ENCODE measurements at regions not wholly inside any gene's neighbourhood (a gene's known extent, or its start where the extent isn't known, plus 50 kb on each side); places are given as distances from the start of the nearest gene placed in this dataset.
"Not testable (repeated sequence)": the region's sequence is repeated elsewhere in the genome, so short reads cannot be mapped to it uniquely, and the experiment has no call there.

DNA sequence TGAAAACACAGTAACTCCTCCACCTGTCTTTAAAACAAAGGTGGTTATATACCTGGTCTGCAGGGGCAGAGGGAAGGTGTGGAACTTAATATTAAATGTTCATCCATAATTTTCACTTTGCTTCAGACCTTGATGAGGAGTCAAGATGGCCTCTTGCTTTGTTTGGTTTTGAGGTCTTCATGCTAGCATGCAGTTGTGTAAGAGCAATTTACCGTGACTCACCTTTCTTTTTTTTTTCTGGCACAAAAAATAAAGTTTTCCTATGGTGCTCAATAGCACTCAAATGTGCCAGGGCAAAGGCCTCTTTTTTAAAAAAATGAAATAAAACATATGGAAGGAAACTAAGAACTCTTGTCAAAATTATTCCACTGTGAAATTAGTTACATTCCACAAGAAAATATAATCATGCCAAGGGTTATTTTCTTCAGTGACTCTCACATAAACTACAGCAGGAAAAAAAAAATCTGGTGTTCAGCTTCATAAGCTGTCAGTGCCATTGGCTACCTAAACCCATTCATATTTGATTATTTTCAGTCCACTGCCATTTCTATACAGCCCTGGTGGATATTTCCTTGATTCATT is 128.2 kb downstream of the SLC7A11 start:
- DNase-seq = peak; percentile 16

- DNase-seq = not testable (repeated sequence)
These were observed 129.3 kb downstream of the SLC7A11 start for GRCh38 chr4:138112890-138113289.

GRCh38 chr4:138112389-138112788 is 129.8 kb downstream of the SLC7A11 start:
- no peak for DNase-seq

- DNase-seq = peak; percentile 41
These were observed 130.6 kb downstream of the SLC7A11 start for GRCh38 chr4:138111462-138112000.

DNA sequence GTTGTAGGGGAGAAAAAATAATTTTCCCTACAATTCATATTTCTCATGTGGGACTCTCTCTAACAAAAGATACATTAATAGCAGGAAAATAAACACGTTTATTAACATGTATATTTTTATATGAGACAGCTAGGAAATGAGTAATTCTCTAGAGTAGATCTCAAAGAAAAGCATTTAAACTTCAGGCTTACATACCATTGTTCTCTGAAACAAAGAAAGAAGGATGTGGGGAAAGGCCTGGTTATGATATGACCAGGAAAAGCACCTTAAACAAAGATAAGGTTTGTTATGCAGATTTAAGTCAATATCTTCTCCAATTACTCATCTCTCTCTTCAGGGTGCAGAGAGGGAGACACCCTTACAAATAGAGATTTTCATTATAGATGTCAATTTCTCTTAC is 131.3 kb downstream of the SLC7A11 start:
- DNase-seq = peak; percentile 19

- DNase-seq = no peak
These were observed 135.1 kb downstream of the SLC7A11 start for GRCh38 chr4:138107023-138107422.

GRCh38 chr4:138105331-138105730 is 136.8 kb downstream of the SLC7A11 start:
- DNase-seq = no peak

- DNase-seq = no peak
These were observed 137.9 kb downstream of the SLC7A11 start for GRCh38 chr4:138104284-138104680.

DNA sequence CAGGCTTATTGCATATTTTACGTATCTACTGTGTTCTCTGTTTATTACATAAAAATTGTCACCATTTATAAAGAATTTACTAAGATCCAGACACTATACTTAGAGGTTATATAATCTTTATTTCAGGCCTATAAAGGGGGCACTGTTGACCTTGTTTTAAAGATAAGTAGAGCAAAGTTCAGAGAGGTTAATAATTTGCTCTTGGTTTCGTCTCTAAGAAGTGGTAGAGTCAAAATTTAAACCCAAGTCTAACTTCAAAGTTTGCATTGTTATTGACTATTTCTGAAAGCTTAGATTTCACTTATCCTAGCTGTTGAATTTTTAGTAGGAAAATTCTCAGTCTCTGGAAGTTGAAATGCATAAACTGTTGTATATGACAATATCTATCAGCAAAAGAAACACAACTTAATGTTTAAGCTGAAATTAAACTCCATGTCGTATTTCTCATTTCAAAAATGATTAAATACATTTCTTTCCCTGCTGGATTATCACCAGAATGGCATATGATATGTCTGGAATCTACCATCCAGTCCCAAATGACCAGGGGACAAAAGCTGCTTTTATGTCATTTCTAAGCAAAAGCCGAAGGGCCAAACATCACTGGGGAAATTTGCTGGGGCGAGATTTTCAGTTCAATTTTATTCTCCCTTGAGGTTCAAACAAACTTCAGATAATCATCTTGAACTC is 138.4 kb downstream of the SLC7A11 start:
- DNase-seq = no peak

DNA sequence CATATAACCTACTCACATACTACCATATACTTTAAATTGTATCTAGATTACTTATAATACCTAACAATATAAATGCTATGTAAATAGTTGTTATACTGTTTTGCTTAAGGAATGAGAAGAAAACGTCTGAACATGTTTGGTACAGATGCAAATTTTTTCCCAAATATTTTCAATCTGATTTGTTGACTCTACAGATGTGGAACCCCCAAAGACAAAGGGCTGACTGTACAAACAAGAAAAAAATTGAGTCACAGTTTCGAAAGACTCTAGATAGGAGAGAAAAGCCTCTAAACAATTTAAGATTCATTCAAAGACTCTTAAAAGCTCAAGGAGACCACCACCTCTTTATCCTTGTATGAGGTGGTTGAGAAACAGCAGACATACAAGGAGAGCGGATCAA is 142.8 kb downstream of the SLC7A11 start:
- no peak for DNase-seq

DNA sequence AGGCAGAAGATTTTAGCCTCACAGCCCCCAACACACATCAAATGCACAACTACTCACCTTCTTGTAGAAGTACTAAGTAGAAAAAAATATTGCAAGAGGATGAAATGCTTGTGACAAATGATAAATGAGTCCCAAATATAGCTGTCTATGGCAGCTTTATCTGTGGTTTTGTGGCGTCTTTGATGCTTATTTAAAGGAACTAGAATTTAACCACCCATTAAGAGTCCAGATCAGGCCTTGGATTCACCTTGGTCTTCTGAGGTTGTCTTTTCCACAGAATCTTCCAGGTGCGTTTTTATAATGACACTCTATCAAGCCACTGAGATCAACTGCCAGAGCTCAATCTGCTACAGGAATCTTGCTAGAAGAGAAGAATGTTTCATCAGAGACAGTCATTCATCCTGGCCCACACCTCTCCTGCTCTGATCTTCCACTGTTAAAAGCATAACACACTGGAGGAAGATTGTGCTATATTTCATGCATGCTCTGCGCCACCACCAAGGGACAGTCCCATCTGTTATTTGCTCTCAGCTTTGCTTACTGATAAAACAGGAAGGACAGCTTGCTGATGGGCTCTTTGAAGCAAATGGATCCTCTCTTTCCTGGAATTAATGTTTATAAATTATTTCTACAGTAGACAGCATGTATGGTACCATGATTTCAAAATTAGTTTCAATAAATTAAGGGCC is 144.1 kb downstream of the SLC7A11 start:
- no peak for DNase-seq

GRCh38 chr4:138096384-138097062 is 145.6 kb downstream of the SLC7A11 start:
- DNase-seq = no peak

DNA sequence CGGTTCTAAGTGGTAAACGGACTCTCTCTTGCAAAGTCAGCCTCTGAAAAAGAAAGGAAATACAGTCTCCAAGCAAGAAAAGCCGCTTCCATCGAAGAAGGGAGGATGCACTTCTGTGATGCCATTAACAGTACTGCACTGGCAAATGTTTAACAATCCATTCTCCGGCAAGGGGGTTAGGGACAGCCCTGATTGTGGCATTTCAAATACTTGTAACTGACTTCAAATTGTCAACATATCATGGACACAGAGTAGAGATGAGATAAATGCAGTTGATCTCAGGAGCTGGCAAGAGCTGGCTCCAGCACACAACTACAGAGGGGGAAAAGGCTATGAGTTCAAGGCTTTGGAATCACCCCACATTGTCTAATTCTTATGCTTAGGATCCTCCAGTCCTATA is 146.8 kb downstream of the SLC7A11 start:
- no peak for DNase-seq

DNA sequence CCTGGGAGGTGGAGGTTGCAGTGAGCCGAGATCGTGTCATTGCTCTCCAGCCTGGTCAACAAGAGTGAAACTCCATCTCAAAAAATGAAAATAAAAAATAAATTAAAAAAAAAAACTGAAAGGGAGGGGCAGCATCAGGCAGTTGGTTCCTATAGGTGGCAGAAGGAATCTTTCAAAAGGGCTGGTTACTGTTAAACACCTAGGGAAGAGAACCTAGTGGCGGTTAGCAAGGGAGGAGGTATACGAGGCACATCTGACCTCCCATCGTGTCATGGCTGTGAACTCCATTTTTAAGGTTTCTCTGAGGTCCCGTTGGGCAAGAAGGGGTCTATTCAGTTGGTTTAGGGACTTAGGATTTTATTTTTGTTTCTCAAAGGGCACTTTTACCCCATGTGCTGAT is 150.1 kb downstream of the SLC7A11 start:
- no peak for DNase-seq

DNA sequence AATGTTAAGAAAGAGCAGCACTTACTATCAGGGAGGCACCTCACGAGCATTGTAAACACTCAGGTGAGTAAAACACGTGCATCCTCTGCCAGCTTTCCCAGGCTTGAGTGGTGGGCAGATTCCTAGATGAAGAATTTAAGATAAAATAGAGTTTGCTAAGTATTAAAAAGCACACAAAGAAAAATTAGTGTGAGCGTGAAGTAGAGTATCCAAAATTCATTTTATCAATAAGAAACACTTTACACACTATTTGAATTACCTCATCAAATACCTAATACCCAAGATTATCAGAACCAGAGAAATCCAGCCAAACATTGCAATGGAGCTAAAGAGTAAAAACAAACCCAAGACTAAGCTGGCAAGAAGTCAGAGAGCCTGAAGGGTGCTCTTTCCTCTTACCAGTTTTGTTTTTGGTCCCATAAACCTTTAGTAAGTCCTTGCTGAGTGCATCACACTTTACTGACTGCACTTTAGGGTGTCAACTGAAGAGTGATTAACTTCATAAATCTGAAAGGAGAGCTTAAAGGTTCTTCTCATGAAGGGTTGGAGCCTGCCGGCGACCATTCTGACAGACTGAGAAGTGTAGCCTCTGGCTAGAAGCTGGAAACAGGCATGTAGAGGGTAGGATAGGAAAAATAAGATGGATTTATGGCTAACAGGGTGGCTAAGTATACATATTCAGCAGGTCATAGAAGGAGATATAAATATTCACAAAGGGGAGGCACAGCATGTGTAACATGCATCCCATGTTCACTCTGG is 151.1 kb downstream of the SLC7A11 start:
- no peak for DNase-seq

DNA sequence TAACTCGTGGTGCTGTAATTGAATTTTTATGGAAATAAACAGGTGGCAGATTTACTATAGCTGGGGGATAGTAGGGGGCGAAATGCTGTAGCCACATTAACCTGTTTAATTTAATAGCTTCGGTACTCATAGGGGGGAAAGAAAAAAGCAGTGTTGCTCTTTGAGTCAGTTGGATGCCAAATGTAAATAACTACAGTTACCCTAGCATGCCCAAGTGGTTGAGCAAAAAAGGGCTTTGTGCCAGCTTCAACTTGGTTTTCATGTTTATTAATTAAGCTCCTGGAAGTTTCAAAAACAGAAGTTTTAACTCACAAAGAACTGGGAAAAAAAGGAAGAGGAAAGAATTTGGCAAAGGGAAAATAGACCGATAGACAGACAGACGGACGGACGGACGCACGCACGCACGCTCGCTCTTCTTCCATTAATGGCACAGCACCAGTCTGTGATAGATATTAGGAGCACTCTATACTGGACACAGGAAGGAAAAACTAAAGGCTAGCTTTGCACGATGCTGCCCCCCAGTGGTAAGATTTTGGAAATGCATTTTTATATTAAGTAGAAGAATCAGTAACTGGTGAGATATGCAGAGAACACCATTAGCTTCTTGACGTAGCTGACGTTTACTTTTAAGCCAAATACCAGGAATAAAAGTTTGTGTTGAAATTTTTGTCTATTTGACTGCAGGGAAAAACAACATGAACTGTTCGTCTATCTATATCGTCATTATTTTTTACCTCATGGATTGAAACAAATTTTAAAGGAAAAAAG is 151.8 kb downstream of the SLC7A11 start:
- DNase-seq = peak; percentile 79

GRCh38 chr4:138088449-138089208 is 153.5 kb downstream of the SLC7A11 start:
- no peak for DNase-seq

GRCh38 chr4:138087066-138087719 is 155.0 kb downstream of the SLC7A11 start:
- no peak for DNase-seq

- peak; percentile 48 for DNase-seq
These were observed 155.5 kb downstream of the SLC7A11 start for GRCh38 chr4:138086611-138087041.

DNA sequence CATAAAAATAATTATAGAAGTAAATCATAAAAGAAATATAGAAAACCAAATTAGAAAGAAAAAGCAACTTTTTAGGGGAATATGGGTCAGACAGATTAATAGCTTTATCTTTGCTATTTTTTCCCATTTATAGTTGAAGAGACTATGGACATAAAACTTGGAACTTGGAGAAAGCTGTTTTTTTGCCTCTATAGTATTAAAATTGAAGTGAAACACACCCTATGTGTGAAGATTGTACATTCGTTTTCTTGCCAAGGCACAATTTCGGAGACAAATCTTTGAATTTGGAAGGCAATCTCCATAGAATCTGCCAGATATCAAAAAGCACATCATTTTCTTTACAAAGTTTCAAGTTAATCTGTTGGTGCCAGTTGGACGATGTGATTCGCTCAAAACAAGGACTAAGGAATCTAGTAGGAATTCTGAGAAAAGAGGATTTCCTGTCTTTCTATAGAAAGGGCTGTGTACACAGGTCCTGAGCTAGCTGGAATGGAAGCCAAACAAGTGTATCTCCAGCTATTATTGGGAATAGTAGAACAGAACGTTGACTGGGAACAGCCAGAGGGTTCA is 156.3 kb downstream of the SLC7A11 start:
- DNase-seq = no peak

All from fibroblast of skin of back (primary cell).